GM11168 (cell line): ENCODE measurements at regions not wholly inside any gene's neighbourhood (a gene's known extent, or its start where the extent isn't known, plus 50 kb on each side); places are given as distances from the start of the nearest gene placed in this dataset.
"Not testable (repeated sequence)": the region's sequence is repeated elsewhere in the genome, so short reads cannot be mapped to it uniquely, and the experiment has no call there.

ENCODE experiments used
- in situ Hi-C: fragments of 300-500 bp; cut with MboI; formaldehyde crosslinking; loops from one replicate; pipeline ENCODE4 v1.12.0; 2022; ENCODE audit warnings: low sequenced_read_pairs; ENCODE audit not compliant: unreplicated experiment

DNA sequence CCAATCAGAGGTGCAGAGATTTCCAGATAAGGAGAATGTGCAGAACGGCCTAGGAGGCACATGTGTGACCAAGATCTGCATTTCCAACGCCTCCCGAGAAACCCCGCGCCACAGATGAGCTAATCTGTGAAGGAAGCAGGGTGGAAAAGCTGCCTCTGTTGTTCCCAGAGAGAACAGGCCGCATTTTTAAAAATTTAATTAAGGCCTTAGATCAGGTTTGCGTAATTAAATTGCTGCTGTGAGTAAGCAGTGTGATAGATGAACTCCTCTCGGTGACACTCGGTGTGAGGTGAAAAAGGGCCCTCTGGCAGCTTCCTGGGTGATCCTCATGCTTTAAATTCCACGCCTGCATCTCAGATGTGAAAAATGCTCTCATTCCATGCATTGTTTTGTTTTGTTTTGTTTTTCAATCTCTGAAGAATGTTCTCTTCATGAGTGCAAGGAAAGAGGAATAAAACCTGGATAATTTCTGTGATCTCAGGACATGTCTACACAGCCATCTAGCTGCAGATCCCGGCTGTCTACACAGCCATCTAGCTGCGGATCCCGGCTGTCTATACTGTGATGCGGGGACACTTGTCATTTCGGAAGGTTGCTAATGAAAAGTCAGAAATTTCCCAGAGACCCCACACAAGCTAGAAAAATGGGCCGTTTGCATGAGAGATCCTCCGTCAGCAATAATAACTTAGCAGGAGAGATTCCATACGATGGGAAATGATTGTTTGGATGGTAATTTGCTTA is 1398.9 kb downstream of the BRD1 start:
- in situ Hi-C loops = no loop called here

GRCh38 chr22:48427731-48428211 is 1399.9 kb downstream of the BRD1 start:
- in situ Hi-C loops = no loop called here

GRCh38 chr22:48426466-48427380 is 1401.0 kb downstream of the BRD1 start:
- in situ Hi-C loops = no loop called here

GRCh38 chr22:48425641-48426040 is 1402.0 kb downstream of the BRD1 start:
- in situ Hi-C loops = no loop called here

DNA sequence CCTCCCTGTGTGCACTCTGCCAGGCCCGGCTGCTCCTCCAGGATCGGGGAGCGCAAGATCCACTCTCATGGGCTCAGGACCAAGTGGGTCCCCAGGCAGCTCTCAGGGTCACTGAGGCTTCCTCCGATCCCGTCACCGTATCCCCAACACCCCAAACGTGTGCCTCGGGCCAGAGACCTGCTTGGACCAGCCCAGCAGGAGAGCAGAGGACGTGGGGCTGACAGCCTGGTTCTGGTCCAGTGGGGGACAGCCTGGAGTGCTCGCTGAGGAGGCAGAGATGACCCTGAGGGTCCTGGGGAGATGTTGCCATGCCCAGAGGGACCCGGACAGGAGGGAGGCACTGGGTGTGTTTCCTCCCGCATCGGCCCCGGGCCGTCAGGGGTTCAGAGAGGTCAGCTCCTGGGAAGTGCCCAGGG is 1402.6 kb downstream of the BRD1 start:
- in situ Hi-C loops = no loop called here

DNA sequence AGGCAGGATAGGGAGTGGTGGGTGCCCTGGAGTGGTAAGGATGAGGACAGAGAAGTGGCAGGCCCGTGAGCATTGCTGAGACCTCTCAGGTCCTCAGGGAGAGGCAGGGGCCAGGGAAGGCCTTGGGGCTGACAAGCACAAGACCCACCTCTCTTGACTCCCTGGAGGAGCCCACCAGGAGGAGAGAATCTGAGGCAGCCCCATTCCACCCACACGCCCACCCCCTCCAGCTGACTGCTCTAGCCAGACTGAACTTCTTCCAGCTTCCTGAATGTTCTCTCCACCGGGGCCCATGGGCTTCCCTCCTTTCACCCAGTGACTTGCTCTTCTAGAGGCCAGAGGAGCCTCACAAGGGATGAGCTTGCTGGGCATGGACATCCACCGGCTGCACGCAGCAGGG is 1403.0 kb downstream of the BRD1 start:
- in situ Hi-C loops = no loop called here

- in situ Hi-C loops = no loop called here
These were observed 1403.5 kb downstream of the BRD1 start for GRCh38 chr22:48424201-48424627.

GRCh38 chr22:48423481-48423911 is 1404.2 kb downstream of the BRD1 start:
- in situ Hi-C loops = no loop called here

DNA sequence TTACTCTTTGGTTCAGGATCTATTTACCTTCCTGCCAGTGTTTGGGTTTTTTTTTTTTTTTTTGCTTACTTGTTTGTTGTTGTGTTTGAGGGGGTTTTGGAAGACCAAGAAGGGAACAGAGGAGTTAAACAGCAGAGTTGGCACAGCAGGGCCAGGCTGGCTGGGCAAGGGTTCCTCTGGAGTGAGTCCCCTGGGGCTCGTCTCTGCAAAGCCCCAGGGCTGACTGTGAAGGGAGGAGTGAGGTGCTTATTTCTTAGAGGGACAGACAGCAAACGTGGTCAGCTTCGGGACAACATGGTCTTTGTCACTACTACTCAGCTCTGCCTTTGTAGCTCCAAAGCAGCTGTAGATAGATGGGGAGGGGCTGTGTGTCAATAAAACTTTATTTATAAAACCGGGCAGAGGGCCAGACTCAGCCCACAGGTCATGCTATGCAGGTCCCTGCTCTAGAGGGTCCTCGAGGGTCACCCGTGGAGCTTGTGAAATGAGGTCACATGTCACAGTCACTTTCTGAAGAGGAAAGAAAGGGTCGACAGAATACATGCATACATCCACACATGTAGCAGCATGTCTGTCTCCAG is 1404.7 kb downstream of the BRD1 start:
- in situ Hi-C loops = no loop called here

GRCh38 chr22:48418831-48419230 is 1408.8 kb downstream of the BRD1 start:
- in situ Hi-C loops = no loop called here

DNA sequence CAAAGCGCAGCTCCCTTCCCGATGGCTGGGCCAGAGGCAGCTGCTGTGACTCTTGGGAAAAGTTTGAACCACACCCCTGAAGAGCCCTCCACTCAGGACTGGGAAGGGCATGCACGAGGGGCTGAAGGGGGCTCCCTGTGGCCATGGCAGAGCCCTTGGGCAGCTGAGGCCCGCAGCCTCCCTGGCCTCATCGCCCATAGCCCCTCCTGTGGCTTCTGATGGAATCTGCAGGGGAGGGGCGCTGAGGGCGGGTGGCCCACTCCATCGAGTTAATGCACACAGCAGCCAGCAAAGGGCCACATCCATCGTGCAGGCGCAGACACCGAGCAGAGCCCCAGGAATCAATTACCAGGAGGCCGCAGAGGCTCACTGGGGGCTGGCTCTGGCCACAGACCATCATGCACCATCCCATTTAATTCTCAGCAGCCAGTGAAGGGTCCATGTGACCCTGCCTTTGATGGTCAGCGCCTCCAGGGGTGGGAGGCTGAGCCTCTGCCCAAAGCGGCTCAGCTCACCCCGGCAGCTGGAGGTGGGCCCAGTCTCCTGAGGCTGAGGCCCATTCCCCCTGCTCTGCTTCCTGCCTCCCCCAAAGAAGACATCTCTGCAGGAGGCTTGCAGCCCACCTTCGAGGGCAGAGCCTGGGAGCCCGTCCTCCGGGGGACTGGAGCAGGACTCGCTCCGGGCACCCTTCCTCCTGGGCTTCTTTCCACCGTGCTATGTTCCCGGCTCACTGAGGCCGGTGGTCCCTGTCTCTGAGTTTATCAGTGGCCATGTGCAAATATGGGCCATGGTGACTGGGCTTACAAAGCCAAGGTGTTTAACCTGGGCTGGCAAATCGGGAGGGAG is 1410.2 kb downstream of the BRD1 start:
- in situ Hi-C loops = no loop called here

DNA sequence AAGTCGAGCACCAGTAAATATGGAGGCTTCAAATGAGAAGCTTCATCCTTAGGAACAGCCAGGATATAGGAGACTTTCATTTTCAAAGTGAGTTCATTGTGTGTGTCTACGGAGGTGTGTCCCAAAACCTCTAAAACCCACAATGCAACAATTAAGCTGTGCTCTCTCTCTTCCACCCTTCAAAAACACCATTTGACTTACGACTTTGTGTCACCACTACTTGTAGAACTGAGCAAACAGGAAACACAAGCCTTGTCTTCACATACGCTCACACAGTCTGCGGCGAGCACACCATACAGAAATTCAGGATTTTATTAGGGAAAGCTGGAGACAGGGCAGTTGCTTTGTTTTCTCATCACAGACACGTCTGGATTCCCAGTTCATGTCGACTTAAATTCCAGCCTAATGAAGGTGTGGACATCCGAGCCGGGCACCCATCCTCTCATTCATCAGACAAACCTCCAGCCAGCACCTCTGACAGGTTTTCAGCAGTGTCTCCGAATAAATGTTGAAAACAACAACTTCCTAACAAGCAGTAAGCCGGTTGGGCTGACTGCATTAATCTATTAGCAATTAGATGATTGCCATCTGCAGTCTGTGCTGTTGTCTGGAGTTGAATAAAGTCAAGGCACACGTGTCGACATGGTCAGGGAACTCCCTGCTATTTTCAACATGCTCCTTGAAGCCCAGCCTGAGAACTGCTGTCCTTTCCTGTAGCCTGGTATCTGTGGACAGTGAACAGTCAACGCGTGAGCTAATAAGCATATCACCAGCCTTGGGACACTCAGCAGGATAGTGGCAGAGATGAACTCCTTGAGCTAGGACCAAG is 1411.1 kb downstream of the BRD1 start:
- in situ Hi-C loops = no loop called here

- in situ Hi-C loops = no loop called here
These were observed 1412.2 kb downstream of the BRD1 start for GRCh38 chr22:48415520-48415919.

GRCh38 chr22:48414651-48415050 is 1413.0 kb downstream of the BRD1 start:
- in situ Hi-C loops = no loop called here

GRCh38 chr22:48412931-48413330 is 1414.7 kb downstream of the BRD1 start:
- in situ Hi-C loops = not testable (repeated sequence)

GRCh38 chr22:48410536-48410935 is 1417.1 kb downstream of the BRD1 start:
- in situ Hi-C loops = no loop called here

DNA sequence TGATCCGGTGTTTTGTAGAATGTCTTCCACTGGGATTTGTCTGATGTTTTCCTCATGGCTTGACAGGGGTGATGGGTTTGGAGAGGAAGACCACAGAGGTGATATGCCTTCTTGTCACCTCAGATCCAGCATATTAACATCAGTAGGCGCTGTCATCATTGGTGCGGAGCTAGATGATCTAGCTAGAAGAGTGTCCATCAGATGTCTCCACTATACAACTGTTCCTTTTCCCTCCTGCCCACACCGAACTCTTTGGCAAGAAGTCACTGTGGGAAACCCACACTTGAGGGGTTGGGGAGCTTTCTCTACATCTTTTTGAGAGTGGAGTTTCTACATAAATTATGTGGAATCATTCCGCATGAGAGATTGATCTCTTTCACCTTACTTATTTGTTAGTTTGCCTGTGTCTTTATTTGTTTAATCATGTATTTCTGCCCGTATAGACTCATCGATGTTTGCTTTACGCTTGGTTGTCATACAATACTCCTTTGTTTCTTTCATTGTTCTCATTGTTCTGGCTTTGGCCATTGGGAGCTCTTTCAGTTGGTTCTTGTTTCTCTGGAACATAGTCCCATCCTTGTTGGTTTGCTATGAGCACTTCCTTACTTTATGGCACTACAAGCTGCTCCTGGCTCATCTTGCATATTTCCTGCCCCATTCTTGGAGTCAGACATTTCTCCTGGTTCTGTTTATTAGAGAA is 1420.3 kb downstream of the BRD1 start:
- in situ Hi-C loops = no loop called here

DNA sequence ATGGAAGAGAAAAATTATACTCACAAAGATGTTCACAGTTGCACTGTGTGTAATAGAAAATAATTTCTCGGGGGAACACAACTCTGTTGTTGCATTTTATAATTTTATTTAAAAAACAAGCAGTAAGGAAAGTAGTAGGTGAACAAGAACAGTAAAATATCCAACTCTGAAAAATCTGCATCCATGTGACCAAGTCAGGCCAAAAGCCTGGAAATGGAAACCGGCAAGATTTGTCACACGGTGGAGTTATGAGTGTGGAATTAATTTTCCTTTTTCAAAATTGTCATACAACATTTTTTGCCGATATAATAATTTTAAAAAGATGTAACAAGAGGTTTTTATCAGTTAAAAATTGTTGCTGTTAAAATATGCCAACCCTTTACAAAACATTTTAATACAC is 1421.5 kb downstream of the BRD1 start:
- in situ Hi-C loops = no loop called here

DNA sequence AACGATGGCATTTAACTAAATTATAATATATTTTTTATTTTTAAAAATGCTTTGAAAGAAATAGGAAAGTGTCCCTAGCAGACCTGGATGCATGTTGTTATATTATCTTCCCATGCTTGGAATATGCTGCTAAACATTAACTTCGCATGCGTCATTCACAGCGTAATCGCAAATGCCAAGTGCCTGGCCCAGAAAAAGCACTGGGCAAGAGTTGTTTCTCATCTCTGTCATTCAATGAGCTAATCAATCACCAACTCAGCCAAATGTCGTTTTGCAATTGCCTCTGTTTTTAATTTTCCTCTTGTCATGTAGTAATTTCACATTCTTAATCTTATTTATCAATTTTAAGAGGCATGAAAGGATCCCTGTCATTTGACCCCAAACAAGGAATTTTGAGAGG is 1421.9 kb downstream of the BRD1 start:
- in situ Hi-C loops = no loop called here
